ENCODE measurements at regions not wholly inside any gene's neighbourhood (a gene's known extent, or its start where the extent isn't known, plus 50 kb on each side); places are given as distances from the start of the nearest gene placed in this dataset.

- TF ChIP-seq CTCF (IDR thresholded peaks at IDR 0.05) (no peak), POLR2AphosphoS5 (IDR thresholded peaks at IDR 0.05) (no peak)
These were observed 255.3 kb downstream of the EDEM1 start for GRCh38 chr3:5442786-5443138.
